Neural cell (in vitro differentiated cells): ENCODE measurements at regions not wholly inside any gene's neighbourhood (a gene's known extent, or its start where the extent isn't known, plus 50 kb on each side); places are given as distances from the start of the nearest gene placed in this dataset.

Experiments
- EP300 ChIP-seq: fragments of 450-650 bp; conservative IDR thresholded peaks from 2 replicates; pipeline ENCODE4 v1.6.1; 2014; ENCODE audit warnings: antibody characterized with exemption, mild to moderate bottlenecking, moderate library complexity; ENCODE audit not compliant: poor library complexity, severe bottlenecking
- EZH2 ChIP-seq: fragments of 200-600, 300-800 bp; shearing (Covaris generic), sonication (generic); IDR thresholded peaks from 2 replicates; pipeline ENCODE4 v1.6.1; 2014; ENCODE audit warnings: antibody characterized with exemption, low read length, borderline replicate concordance, mild to moderate bottlenecking; ENCODE audit not compliant: insufficient read depth, poor library complexity, severe bottlenecking
- MXI1 ChIP-seq: fragments of 450-650 bp; conservative IDR thresholded peaks from 2 replicates; pipeline ENCODE4 v1.6.1; 2014; ENCODE audit warnings: antibody characterized with exemption, mild to moderate bottlenecking; ENCODE audit not compliant: poor library complexity, severe bottlenecking
- TF ChIP-seq, protein P1 (sequence below): fragments of 450-650 bp; IDR thresholded peaks from 2 replicates; pipeline ENCODE4 v1.5.1; 2014; ENCODE audit warnings: antibody characterized with exemption, mild to moderate bottlenecking, moderate library complexity; ENCODE audit not compliant: poor library complexity, severe bottlenecking

DNA sequence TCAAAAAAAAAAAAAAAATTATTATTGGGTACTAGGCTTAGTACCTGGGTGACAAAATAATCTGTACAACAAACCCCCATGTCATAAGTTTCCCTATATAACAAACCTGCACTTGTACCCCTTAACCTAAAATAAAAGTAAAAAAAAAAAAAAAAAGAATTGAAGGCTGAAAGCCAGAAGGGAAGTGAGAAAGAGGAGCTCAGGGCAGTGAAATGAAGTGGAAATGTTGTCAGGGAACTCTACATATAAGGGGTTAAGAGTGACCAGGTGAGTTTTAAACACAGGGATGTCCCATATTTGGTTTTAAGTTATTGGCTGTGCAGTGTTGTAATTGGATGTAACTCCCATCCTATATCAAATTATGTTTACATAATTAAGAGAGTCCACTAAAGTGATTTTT, 85.7 kb upstream of the ABCD3 start:
- TF ChIP-seq, protein P1, sequence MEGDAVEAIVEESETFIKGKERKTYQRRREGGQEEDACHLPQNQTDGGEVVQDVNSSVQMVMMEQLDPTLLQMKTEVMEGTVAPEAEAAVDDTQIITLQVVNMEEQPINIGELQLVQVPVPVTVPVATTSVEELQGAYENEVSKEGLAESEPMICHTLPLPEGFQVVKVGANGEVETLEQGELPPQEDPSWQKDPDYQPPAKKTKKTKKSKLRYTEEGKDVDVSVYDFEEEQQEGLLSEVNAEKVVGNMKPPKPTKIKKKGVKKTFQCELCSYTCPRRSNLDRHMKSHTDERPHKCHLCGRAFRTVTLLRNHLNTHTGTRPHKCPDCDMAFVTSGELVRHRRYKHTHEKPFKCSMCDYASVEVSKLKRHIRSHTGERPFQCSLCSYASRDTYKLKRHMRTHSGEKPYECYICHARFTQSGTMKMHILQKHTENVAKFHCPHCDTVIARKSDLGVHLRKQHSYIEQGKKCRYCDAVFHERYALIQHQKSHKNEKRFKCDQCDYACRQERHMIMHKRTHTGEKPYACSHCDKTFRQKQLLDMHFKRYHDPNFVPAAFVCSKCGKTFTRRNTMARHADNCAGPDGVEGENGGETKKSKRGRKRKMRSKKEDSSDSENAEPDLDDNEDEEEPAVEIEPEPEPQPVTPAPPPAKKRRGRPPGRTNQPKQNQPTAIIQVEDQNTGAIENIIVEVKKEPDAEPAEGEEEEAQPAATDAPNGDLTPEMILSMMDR = no peak
- TF ChIP-seq EZH2 = no peak
- TF ChIP-seq MXI1 = no peak
- TF ChIP-seq EP300 = no peak
